B cell (primary cell): ENCODE measurements at regions not wholly inside any gene's neighbourhood (a gene's known extent, or its start where the extent isn't known, plus 50 kb on each side); places are given as distances from the start of the nearest gene placed in this dataset.

ENCODE experiments used
- EZH2 ChIP-seq: IDR thresholded peaks from 2 replicates; pipeline ENCODE4 v1.6.1; 2012; ENCODE audit warnings: borderline replicate concordance, low read depth, mild to moderate bottlenecking, moderate library complexity, low read length; ENCODE audit not compliant: insufficient read depth, poor library complexity, severe bottlenecking
- TF ChIP-seq, protein P1 (sequence below): fragments of 200-600 bp; IDR thresholded peaks from one replicate; pipeline ENCODE4 v1.8.0; 2022; ENCODE audit warnings: antibody characterized with exemption, mild to moderate bottlenecking

DNA sequence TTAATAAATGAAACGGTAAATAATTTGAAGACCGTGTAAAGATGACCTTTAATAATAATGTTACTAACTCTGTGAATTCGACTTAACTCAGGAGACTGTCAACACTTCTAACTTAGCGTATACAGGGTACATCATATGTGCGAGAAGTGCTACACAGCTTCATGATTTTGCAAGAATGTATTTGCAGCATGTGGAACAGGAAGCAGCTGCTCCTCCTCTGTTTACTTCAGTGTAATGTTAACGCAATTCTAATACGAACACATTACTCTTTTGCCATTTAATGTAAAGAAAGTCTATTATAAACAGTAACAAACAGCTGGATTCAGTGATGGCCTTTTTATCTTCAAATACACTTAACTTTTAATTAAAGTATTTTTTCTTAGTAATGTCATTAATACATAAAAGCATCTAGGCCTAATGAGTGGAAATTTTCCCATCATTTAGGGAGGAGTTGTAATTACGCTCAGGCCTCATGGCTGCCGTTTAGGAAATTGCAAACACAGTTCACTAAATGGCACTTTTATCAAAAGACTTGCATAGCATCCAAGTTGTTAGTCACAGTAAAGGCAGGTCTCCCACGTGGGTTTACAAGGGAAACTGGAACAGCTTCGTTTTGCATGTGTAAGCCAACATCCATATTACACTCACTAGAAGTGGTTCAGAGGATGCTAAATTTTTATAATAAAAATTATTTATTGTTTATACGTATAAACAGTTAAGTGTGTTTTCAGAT is 635.7 kb downstream of the FBXO15 start:
- no peak for TF ChIP-seq EZH2
- TF ChIP-seq, protein P1, sequence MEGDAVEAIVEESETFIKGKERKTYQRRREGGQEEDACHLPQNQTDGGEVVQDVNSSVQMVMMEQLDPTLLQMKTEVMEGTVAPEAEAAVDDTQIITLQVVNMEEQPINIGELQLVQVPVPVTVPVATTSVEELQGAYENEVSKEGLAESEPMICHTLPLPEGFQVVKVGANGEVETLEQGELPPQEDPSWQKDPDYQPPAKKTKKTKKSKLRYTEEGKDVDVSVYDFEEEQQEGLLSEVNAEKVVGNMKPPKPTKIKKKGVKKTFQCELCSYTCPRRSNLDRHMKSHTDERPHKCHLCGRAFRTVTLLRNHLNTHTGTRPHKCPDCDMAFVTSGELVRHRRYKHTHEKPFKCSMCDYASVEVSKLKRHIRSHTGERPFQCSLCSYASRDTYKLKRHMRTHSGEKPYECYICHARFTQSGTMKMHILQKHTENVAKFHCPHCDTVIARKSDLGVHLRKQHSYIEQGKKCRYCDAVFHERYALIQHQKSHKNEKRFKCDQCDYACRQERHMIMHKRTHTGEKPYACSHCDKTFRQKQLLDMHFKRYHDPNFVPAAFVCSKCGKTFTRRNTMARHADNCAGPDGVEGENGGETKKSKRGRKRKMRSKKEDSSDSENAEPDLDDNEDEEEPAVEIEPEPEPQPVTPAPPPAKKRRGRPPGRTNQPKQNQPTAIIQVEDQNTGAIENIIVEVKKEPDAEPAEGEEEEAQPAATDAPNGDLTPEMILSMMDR = no peak
